Liver (tissue), 3 donors: ENCODE measurements at regions not wholly inside any gene's neighbourhood (a gene's known extent, or its start where the extent isn't known, plus 50 kb on each side); places are given as distances from the start of the nearest gene placed in this dataset.

Experiments
- EGR1 ChIP-seq, 2 donors: IDR thresholded peaks; 2 replicates each; pipeline ENCODE4 v1.6.1; 2016 to 2018; ENCODE audit warnings: antibody characterized with exemption in 2 of 2, low read depth in 2 of 2
- FOXA2 ChIP-seq: IDR thresholded peaks from 2 replicates; pipeline ENCODE4 v1.6.1; 2016; ENCODE audit warnings: antibody characterized with exemption
- GABPA ChIP-seq, 2 donors: IDR thresholded peaks in 1 of 2; conservative IDR thresholded peaks in 1 of 2; 2 replicates each; pipeline ENCODE4 v1.6.1; 2016; ENCODE audit warnings: antibody characterized with exemption in 2 of 2, mild to moderate bottlenecking in 1 of 2, moderate library complexity in 1 of 2
- HNF4G ChIP-seq: IDR thresholded peaks from 2 replicates; pipeline ENCODE4 v1.6.1; 2016; ENCODE audit warnings: antibody characterized with exemption
- JUND ChIP-seq, 2 donors: IDR thresholded peaks; 2 replicates each; pipeline ENCODE4 v1.6.1; 2016; ENCODE audit warnings: antibody characterized with exemption in 2 of 2
- RAD21 ChIP-seq, 2 donors: IDR thresholded peaks; 2 replicates each; pipeline ENCODE4 v1.6.1; 2016; ENCODE audit warnings: antibody characterized with exemption in 2 of 2, mild to moderate bottlenecking in 2 of 2
- RXRA ChIP-seq, 2 donors: IDR thresholded peaks; 2 replicates each; pipeline ENCODE4 v1.6.1; 2017 to 2018; ENCODE audit warnings: antibody characterized with exemption in 2 of 2, mild to moderate bottlenecking in 1 of 2
- TAF1 ChIP-seq: conservative IDR thresholded peaks from 2 replicates; pipeline ENCODE4 v1.6.1; 2016; ENCODE audit warnings: antibody characterized with exemption, mild to moderate bottlenecking
- YY1 ChIP-seq: IDR thresholded peaks from 2 replicates; pipeline ENCODE4 v1.6.1; 2016; ENCODE audit warnings: antibody characterized with exemption, mild to moderate bottlenecking
- TF ChIP-seq, protein P1 (sequence below): fragments of 150-350 bp; IDR thresholded peaks from 2 replicates; pipeline ENCODE4 v1.5.1; 2017; ENCODE audit warnings: improper control_type of control experiment, low read depth, low read length; ENCODE audit not compliant: missing input control
- TF ChIP-seq, protein P2 (sequence below): IDR thresholded peaks from 2 replicates; pipeline ENCODE4 v1.6.1; 2016; ENCODE audit warnings: antibody characterized with exemption
- TF ChIP-seq, protein P3 (sequence below): IDR thresholded peaks from 2 replicates; pipeline ENCODE4 v1.6.1; 2016; ENCODE audit warnings: antibody characterized with exemption, mild to moderate bottlenecking
- TF ChIP-seq, protein P4 (sequence below): IDR thresholded peaks from 2 replicates; pipeline ENCODE4 v1.6.1; 2016; ENCODE audit warnings: antibody characterized with exemption
- donor health status: healthy.
- donor health status: healthy.

DNA sequence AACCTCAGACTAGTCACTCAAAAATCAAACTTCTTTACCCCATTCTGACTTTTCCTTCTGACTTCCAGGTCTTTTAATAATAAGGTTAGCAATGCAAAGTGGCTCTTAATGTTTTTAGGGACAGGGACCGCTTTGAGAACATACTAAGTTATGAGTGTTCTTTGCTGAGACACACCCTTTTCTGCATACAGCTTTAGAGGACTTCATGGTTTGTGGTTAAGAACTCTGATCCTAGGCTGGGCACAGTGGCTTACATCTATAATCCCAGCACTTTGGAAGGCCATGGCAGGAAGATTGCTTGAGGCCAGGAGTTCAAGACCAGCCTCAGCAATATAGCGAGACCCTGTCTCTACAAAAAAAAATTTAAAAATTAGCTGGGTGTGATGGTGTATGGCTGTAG is 85.8 kb upstream of the CACNA2D3 start:
- TF ChIP-seq, protein P1, sequence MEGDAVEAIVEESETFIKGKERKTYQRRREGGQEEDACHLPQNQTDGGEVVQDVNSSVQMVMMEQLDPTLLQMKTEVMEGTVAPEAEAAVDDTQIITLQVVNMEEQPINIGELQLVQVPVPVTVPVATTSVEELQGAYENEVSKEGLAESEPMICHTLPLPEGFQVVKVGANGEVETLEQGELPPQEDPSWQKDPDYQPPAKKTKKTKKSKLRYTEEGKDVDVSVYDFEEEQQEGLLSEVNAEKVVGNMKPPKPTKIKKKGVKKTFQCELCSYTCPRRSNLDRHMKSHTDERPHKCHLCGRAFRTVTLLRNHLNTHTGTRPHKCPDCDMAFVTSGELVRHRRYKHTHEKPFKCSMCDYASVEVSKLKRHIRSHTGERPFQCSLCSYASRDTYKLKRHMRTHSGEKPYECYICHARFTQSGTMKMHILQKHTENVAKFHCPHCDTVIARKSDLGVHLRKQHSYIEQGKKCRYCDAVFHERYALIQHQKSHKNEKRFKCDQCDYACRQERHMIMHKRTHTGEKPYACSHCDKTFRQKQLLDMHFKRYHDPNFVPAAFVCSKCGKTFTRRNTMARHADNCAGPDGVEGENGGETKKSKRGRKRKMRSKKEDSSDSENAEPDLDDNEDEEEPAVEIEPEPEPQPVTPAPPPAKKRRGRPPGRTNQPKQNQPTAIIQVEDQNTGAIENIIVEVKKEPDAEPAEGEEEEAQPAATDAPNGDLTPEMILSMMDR, result no peak
- no peak for TF ChIP-seq JUND (IDR thresholded peaks at IDR 0.05)
- TF ChIP-seq TAF1, result no peak
- no peak for TF ChIP-seq GABPA (IDR thresholded peaks at IDR 0.05 in 1 of 2, conservative IDR thresholded peaks at IDR 0.05 in 1 of 2)
- TF ChIP-seq, protein P2, sequence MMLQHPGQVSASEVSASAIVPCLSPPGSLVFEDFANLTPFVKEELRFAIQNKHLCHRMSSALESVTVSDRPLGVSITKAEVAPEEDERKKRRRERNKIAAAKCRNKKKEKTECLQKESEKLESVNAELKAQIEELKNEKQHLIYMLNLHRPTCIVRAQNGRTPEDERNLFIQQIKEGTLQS, result no peak
- TF ChIP-seq, protein P3, sequence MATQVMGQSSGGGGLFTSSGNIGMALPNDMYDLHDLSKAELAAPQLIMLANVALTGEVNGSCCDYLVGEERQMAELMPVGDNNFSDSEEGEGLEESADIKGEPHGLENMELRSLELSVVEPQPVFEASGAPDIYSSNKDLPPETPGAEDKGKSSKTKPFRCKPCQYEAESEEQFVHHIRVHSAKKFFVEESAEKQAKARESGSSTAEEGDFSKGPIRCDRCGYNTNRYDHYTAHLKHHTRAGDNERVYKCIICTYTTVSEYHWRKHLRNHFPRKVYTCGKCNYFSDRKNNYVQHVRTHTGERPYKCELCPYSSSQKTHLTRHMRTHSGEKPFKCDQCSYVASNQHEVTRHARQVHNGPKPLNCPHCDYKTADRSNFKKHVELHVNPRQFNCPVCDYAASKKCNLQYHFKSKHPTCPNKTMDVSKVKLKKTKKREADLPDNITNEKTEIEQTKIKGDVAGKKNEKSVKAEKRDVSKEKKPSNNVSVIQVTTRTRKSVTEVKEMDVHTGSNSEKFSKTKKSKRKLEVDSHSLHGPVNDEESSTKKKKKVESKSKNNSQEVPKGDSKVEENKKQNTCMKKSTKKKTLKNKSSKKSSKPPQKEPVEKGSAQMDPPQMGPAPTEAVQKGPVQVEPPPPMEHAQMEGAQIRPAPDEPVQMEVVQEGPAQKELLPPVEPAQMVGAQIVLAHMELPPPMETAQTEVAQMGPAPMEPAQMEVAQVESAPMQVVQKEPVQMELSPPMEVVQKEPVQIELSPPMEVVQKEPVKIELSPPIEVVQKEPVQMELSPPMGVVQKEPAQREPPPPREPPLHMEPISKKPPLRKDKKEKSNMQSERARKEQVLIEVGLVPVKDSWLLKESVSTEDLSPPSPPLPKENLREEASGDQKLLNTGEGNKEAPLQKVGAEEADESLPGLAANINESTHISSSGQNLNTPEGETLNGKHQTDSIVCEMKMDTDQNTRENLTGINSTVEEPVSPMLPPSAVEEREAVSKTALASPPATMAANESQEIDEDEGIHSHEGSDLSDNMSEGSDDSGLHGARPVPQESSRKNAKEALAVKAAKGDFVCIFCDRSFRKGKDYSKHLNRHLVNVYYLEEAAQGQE, result no peak
- no peak for TF ChIP-seq RXRA (IDR thresholded peaks at IDR 0.05)
- TF ChIP-seq HNF4G, result no peak
- TF ChIP-seq, protein P4, sequence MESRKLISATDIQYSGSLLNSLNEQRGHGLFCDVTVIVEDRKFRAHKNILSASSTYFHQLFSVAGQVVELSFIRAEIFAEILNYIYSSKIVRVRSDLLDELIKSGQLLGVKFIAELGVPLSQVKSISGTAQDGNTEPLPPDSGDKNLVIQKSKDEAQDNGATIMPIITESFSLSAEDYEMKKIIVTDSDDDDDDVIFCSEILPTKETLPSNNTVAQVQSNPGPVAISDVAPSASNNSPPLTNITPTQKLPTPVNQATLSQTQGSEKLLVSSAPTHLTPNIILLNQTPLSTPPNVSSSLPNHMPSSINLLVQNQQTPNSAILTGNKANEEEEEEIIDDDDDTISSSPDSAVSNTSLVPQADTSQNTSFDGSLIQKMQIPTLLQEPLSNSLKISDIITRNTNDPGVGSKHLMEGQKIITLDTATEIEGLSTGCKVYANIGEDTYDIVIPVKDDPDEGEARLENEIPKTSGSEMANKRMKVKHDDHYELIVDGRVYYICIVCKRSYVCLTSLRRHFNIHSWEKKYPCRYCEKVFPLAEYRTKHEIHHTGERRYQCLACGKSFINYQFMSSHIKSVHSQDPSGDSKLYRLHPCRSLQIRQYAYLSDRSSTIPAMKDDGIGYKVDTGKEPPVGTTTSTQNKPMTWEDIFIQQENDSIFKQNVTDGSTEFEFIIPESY, result no peak
- no peak for TF ChIP-seq YY1
- no peak for TF ChIP-seq EGR1 (IDR thresholded peaks at IDR 0.05; ENCODE audit: low read depth in 2 of 2)
- no peak for TF ChIP-seq RAD21 (IDR thresholded peaks at IDR 0.05)
- TF ChIP-seq FOXA2, result no peak
